ENCODE measurements at regions not wholly inside any gene's neighbourhood (a gene's known extent, or its start where the extent isn't known, plus 50 kb on each side); places are given as distances from the start of the nearest gene placed in this dataset.

- TF ChIP-seq CREB1 (IDR thresholded peaks at IDR 0.05) (no peak), RAD21 (IDR thresholded peaks at IDR 0.05 in 1 of 2, conservative IDR thresholded peaks at IDR 0.05 in 1 of 2; ENCODE audit: low read depth in 2 of 2, low read length in 2 of 2) (no peak), GABPA (IDR thresholded peaks at IDR 0.05; ENCODE audit: borderline replicate concordance, insufficient read depth, low read length) (no peak), SP4 (IDR thresholded peaks at IDR 0.05; ENCODE audit: low read length) (no peak), RXRA (IDR thresholded peaks at IDR 0.05; ENCODE audit: insufficient read depth, low read depth, low read length) (no peak), EGR1 (IDR thresholded peaks at IDR 0.05; ENCODE audit: borderline replicate concordance, low read depth, low read length) (no peak), POLR2AphosphoS5 (IDR thresholded peaks at IDR 0.05; ENCODE audit: low read depth, low read length) (no peak), TAF7 (optimal IDR thresholded peaks at IDR 0.05; ENCODE audit: borderline replicate concordance, low read depth, low read length) (no peak), E2F6 (IDR thresholded peaks at IDR 0.05) (peak; percentile 38; the same call in 1 of the 2 replicates), GTF2F1 (IDR thresholded peaks at IDR 0.05; ENCODE audit: borderline replicate concordance, low read depth, low read length) (no peak), RNF2 (IDR thresholded peaks at IDR 0.05; ENCODE audit: borderline replicate concordance, low read depth, low read length, missing control alignments, poor library complexity, severe bottlenecking) (peak; percentile 24), NRF1 (IDR thresholded peaks at IDR 0.05; ENCODE audit: low read depth, low read length) (no peak), ZNF274 (IDR thresholded peaks at IDR 0.05; ENCODE audit: borderline replicate concordance, extremely low read depth, low read length) (no peak), HDAC2 (IDR thresholded peaks at IDR 0.05; ENCODE audit: borderline replicate concordance in 1 of 2, low read depth in 2 of 2, low read length in 2 of 2) (no peak), BCL11A (IDR thresholded peaks at IDR 0.05; ENCODE audit: low read depth in 2 of 2, low read length in 2 of 2) (no peak), ATF3 (IDR thresholded peaks at IDR 0.05; ENCODE audit: insufficient read depth, low read depth, low read length) (no peak), MAX (IDR thresholded peaks at IDR 0.05) (peak; percentile 50), NANOG (IDR thresholded peaks at IDR 0.05; ENCODE audit: insufficient read depth, low read depth, low read length, poor library complexity, severe bottlenecking) (no peak), CBX8 (IDR thresholded peaks at IDR 0.05; ENCODE audit: borderline replicate concordance, low read depth, low read length) (no peak), SIX5 (IDR thresholded peaks at IDR 0.05; ENCODE audit: low read depth, low read length) (no peak), SP1 (IDR thresholded peaks at IDR 0.05; ENCODE audit: low read depth, low read length) (no peak), SP2 (IDR thresholded peaks at IDR 0.05; ENCODE audit: low read length) (no peak), TAF1 (IDR thresholded peaks at IDR 0.05; ENCODE audit: low read depth, low read length) (no peak), POLR2A (IDR thresholded peaks at IDR 0.05; ENCODE audit: control extremely low read depth in 1 of 2, low read depth in 2 of 2, low read length in 2 of 2) (no peak)
These were observed 62.4 kb downstream of the CRYBB2 start (continued) for GRCh38 chr22:25281675-25282345.

Data from H1 (cell line).